G401.6 (cell line): ENCODE measurements at regions not wholly inside any gene's neighbourhood (a gene's known extent, or its start where the extent isn't known, plus 50 kb on each side); places are given as distances from the start of the nearest gene placed in this dataset.

Source experiments
- FAIRE-seq: peaks from 2 replicates; lab custom pipeline; 2012; peaks lifted over from hg19 to GRCh38; lab: Jason Lieb, UNC

DNA sequence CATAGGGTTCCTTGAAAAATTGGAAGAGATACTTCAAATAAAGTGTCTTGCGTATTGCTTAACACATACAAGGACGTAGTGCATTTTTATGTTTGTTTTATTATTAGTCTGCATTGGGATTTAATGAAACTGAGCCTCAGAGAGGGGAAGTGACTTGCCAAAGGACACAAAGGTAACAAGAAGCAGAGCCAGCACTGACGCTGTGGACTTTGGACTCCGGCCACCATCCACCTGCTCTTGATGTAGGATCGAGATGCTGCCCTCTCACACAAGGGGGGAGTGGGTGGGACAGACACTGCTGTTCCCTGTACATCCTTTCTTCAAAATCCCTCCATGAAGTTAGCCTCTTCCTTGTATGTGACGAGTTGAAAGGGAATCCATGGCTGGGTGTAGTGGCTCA is 435.4 kb upstream of the RGMA start:
- no peak for FAIRE-seq

DNA sequence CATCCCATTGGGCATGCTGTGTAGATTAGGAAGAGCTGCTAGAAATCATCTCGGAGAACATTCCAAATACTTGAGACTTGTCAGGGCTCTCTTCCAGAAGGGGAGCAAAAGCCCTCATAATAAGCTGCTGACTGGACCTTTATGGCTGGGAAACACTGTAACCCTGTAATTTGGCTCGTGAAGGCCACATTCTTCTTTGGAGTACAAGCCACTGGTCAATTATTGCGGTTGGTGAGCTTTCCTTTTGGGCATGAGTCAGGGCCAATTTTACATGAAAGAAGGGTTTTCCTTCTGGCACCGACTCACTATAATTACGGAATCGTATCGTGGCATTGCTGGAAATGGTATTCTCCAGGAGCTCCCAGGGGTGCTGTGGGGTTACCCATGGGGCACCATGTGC is 434.5 kb upstream of the RGMA start:
- no peak for FAIRE-seq

DNA sequence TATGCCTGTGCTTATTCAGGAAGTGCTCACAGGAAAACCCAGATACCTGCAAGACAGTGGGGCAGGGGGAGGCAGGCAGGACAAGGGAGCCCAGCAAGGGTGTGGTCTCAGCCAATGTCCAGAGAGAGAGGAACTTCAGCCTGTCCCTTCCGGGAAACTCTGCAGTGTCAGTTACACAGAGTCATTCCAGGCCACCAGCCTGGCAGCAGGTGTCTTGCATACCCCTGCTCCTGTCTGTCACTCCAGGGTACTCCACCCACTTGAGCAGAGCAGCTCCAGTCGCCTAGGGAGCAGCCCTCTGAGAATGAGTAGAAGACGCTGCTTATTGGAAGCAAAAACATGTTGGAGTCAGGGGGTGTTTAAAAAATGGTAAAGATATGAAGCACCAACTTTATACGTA is 431.2 kb upstream of the RGMA start:
- FAIRE-seq: no peak

DNA sequence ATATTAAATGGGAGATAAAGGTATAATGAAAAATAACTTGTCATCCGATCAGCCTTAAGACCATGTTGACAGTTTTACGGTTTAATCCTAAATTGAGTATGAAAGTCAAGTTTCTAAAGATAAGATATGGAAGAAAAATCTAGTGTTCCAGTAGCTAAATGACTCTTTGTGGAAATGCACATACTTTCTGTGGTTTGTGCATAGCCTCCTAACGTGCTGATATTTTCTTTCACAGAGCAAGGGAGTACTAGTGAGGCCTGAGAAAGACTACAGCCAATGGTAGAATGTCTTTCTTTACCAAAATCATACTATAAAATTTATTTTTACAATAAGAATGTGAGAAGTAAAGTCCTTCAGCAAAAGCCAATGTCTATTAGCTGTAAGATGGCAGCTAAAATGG is 430.6 kb upstream of the RGMA start:
- no peak for FAIRE-seq

DNA sequence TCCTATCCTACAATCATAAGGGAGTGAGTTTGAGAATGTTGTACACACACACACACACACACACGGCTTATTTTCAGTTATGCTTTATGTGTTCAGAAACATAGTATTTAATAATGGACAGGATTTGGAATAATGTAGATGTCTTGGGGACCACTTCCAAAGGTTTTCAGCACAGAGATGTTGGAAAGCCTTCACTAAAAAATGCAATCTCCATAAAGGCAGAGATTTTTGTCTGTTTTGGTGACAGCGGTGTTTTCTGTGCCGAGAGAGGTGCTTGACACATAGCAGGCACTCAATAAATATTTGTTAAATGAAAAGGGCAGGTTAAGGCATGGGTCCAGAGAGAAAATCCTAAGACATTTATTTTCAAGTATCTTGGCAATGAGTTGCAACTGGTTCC is 428.2 kb upstream of the RGMA start:
- no peak for FAIRE-seq

DNA sequence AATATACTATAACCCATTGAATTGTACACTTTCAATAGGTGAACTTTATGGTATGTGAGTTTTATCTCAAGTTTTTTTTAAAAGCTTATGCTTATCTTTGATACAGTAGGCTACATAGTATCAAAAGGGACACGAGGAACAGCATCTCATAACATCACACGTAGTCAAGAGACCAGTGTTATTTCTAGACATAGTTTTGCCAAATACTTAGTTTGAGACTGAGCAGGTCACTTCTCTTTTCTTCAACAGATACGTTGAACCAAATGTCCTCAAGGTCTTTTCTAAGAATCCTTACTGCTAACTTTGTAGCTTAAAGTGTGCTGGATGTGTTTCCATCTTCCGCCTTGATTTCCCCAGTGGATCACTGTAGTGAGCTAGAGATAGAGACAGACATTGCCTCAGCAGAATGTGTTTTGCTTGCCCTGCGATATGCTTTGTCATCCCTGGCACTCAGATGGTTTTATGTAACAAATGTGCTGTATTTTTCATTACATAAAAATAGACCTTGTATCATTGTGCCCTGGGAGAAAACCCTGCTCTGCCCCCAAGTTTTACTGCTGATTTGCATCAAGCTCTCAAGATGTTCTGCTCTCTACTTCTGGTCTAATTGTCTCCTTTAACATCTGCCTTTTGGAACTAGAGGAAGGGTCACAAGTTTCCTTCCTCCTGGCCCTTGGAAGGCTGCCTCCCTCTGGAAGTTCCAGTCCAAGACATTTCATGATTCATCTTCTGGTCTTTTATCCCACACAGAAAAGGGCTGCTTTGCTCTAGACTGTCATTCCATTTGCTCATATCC is 426.4 kb upstream of the RGMA start:
- no peak for FAIRE-seq

DNA sequence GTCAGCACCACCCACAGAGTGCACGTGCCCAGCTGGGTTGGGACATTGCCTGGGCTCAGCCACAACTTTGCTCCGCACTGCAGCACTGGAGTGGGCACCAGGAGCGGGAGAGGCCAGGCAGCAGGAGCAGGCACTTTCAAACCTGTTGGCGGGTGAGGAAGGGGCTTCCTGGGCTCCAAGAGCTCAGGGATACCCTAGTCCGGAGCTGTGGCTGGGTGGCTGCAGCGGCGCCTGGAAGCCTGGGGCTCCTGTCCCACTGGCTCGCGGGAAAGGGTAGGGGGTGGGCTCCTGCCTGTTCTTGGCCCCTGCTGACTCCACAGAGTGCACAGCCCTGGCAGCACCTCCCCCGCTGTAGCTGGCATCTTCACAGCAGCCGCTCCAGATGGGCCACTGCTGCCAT is 417.6 kb upstream of the RGMA start:
- FAIRE-seq: no peak

DNA sequence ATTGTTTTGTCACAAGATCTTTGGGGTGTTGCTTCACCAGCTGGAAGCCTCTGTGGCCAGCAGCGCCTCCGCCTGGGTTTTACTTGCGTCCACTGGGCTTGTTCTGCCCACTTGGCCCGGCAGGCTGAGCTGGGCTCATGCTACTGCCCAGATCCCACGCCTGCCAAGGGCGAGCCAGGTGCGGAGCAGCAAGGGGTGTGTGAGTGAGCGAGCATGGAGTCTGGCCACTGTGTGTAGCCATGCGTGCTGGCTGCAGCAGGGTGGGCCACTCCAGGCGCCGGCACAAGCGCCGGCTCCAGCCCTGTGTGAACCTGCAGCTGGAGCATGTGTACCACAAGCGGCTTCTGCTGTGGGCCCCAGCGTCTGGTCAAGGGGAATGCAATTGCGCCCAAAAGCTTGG is 416.5 kb upstream of the RGMA start:
- FAIRE-seq: no peak

DNA sequence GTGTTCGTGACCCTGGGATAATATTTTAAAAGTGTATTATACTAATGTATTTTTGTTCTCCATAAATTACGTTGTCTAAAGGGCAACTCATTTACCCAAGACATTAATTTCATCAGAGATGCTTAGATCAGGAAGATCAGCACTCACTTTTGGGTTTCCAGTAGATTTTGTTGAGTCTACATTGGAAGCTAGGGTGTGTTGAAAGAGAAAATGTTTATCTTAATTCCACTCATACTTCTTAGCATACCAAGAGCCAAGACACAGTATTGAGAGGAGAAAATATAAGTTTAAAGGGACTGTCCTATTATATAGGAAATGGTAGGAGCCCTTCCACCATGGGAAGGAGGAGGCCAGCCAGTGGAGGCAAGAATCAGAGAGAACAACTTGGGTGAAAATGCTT is 412.9 kb upstream of the RGMA start:
- no peak for FAIRE-seq

DNA sequence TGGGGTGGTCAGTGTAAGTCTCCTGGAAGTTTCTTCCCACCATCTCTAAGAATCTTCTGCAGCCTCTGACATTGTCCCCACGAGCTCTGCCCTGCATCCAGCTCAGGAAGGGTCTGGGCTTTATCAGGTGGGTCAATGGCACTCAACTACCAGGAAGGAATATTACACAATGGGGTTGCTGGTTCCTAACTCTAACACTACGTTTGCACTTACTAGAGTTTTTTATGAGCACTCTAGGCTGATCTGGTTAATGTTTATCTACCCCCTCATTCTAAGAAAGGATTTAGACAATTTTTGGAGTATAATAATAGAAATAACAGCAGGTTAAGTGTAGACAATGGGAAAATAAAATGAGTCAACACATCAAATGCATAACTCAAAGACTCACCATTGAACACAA is 411.1 kb upstream of the RGMA start:
- FAIRE-seq: no peak

DNA sequence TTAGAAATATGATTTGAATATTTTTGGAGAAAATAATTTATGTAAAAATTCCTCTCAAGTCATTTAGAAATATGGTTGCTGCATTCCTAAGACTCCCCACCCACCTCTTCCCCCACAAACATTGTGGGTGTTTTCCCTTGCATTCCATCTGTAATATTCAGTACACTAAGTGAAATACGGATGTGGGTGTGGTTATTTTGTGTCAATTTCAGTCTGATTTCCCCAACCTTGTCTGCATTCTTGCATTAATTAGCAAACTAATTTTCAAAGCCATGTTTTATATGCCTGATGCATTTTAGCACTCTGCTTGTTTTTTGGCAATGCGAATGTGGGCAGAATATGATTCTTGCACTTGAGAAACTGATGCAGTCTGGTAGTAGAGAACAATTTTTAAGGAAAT is 408.3 kb upstream of the RGMA start:
- FAIRE-seq: no peak

DNA sequence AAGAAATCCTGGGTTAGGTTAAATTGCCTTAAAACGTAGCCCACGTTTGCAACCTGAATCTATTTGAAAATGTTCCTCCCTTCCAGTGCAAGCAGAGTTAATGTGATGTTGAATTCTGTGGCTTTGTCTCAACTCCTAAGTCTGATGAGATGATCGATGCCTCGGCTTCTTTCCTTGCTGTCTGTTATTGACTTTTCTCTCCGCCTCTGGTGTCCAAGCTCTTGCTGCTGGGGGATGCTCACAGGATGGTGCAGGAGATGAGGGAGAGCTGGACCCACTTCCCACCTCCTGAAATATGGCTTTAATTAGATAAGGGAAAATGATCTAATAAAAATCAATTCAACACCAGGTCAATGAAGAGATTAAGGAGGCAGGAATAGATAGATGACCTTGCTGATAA is 407.9 kb upstream of the RGMA start:
- no peak for FAIRE-seq

DNA sequence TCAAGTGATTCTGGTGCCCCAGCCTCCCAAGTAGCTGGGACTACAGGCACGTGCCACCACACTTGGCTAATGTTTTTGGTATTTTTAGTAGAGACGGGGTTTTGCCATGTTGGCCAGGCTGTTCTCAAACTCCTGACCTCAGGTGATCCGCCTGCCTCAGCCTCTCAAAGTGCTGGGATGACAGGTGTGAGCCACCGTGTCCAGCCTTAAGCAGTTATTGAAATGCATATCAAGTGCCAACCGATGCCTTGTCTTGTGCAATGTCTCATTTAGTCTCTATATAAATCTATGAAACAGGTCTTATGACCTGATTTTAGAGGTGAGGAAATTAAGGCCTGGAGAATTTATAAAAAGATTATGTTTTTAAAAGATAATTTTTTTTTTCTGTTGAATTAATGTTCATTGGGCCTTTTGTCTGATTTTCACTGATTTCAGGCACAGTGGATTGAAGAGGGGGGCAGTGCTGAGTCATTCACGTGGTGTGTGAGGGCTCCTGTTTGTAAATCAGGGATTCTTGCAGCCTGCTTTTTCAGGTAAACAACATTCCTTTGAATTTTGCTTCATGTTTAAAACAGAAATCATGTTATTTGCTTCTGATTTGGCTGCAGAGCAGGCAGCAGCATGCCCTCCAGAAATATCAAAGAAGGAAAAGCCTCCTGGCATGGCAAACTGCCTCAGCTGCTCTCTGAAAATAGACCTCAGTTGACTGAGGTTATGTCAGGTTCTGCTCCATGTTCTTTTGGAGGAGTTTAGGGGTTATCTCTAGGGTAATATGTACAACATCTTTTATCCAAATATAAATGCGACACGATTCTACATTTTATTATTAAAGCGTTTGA is 407.0 kb upstream of the RGMA start:
- FAIRE-seq: no peak

DNA sequence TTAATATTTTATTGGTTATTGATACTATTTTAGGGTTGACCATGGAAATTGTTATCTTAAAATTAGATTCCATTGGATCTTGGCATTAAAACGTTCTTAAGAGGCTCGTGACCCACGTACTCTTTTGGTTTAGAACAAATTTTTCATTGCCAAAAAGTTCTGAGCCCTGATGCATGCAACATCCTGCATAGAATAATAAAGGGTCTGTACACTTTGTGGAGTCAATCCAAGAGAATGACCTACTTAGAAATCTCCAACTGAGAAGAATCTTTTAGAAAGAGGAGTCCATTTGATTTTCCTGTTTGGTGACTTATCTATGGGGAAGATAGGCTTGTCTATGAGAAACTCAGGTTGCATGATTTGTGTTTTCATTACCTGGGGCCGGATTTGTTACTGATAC is 404.2 kb upstream of the RGMA start:
- FAIRE-seq: no peak

DNA sequence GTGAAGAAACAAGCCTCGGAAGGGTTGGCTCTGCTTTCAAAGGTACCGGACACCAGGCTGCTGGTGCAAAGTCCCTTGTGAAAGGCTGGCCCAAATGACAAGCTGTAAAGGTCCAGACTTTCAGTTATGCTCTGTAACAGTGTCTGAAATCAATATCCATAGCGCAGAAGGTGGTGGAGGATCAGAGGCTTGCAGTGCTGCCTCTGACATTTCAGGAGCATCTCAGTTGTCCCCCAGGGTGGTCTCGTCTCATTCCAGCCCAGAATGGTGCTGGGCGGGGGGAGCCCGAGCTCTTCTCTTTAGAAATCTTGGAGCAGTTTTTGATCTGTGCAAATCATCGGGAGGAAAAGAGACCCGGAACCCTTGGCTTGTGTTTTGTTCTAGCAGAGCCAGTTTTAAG is 402.3 kb upstream of the RGMA start:
- FAIRE-seq: no peak

DNA sequence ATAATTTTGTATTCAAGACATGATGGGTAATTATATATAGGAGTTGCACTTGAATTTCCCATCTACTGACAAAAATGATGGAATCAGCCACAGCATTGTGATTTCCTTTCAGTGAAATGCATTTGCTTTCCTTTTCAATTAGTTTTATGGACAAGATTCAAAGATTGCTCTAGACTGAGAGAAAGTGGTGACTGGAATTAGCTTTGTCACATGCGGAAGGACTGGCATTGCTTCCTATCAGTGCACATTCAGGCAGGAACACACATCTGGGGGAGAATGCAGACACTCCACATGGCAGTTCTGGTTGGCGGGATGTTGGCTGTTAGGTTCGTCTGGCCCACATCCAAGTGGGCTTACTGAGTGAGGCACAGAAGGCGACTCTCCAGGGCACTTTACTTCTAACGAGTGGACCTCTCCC is 399.3 kb upstream of the RGMA start:
- no peak for FAIRE-seq

DNA sequence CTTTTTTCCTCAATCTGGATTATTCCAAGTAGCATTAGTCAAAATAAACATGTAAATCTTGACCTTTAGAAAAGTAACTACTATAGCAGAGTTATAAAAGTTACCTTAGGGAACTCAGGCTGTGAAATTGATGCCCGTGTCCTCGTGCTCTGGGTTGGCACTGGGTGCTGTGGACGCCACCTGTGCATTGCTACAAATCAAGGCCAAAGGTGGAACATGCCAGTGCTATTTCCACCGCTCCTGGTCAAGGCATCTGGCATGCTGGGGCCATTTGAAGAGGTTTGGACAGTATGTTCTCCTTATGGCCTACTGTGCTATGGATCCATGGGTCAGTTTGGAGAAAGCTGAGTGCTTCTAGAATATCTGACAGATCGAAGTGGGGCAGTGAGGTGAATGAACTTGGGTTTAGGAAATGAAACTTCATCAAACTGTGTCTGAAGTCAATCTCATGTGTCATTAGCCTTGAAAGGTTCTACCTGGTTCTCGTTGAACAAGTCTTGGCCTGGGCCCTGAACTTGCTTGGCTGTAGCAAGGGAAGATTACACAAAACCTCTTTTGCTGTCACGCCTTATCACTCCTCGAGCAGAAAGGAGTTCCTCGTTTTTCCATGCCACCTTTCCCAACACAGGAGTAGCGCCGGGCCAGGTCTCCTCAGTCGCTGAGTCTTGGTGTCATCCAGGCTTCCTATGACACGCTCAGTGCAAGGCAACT is 397.6 kb upstream of the RGMA start:
- FAIRE-seq: no peak

DNA sequence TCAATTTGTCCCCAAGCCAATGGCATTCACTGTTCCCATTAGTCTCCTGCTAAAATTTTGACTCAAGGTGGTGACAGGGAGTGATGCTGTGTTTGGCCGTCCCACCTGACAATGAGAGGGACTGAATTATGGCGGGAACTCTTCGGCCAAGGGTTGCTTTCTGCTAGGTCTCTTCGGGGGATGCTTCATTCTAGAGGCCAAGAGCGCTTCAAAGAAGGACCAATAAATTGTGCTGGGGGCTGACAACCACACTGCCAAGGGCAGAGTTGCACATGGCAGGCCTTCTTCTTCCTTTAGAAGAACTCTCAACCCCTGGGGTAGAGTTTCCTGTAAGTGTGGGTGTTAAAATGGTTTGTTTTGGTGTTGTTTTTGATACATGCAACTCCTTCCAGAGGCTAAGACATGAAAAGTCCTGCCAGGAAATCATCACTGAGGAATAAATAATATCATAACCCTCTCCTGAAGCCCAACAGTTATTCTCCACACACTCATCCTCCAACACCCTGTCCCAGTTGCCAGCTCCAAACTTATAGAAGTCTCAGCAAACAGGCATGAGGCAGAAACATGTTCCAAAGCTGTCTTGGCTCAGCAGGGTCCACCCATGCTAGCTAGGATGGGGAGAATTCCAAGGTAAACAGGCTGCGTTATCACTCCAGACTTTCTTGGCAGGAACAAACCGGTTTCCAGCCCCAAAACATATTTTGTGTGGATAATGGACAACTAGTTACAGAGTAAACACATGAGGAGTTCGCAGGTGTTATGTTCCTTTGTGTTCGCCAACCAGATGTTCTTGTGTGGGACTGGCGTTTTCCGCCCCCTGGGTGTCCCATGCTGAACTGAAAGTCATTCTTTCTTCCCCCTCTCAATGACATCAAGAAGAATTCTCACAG is 396.7 kb upstream of the RGMA start:
- FAIRE-seq: no peak

DNA sequence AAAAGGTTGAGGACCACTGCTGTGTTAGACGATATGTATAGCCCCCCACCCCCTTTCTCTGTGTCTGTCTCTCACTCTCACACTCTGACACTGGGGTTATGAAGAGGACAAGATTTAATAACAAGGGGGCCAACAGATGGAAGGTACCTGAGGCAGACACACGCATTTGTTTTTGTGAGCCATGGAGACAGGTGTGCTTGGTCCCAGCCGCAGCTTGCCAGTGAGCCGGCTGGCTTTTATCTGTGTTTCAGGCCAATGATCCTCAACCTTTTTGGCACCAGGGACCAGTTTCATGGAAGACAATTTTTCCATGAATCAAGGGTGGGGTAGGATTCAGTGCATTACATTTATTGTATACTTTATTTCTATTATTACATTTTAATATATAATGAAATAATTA is 394.9 kb upstream of the RGMA start:
- no peak for FAIRE-seq

DNA sequence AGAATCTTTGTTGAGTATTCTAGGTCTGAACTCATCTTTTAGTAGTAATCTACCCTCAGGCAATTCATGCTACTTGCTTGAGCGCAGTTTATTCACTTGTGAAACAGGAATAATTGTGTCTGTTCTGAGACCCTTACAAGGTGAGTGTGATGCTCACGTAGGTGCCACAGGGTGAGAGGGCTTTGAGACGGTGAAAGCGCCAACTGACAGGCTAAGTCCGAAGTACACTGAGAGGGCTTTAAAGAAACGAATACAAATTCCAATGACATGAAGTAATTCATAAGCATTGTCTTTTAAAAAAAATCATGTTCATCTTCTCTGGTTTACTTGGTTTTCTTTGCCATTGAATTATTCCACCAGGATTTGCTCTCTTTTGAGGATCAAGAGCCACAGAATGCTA is 393.7 kb upstream of the RGMA start:
- no peak for FAIRE-seq

DNA sequence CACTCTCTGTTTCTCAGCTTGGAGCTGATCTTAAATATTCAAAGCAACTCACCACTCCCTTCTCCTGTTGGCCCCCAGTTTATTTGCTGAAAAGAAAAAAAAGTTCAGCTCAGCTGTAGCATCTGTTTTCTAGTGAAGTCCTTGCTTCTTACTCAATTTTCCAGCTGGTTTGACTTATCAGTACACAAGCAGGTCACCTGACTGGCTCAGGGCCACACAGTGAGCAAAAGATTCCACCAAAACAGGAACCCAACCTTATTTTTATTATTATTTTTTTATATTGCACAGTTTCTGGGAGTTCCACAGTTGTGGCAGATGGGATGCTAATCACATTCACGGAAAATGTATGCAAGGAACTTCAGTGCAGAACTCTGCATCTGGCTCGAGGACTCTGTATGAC is 390.7 kb upstream of the RGMA start:
- FAIRE-seq: no peak

DNA sequence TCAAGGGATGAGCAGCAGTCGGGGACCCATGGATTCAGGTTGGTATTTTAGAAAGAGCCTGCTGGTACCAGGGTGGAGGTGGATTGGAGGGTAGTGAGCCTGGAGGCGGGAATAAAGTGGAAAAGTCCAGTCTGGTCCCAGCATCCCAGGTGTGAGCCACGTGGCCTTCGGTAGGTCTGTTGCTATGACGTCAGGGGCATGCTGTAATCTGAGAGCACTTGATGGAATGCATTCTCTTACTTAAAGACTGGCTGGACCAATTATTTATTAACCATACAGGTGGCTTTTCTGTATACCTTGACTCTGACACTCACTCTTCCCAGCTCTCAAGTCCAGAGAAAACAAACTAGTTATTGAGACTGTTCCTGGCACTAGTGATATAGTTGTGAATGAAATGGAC is 389.9 kb upstream of the RGMA start:
- no peak for FAIRE-seq
